ENCODE measurements at regions not wholly inside any gene's neighbourhood (a gene's known extent, or its start where the extent isn't known, plus 50 kb on each side); places are given as distances from the start of the nearest gene placed in this dataset.

DNA sequence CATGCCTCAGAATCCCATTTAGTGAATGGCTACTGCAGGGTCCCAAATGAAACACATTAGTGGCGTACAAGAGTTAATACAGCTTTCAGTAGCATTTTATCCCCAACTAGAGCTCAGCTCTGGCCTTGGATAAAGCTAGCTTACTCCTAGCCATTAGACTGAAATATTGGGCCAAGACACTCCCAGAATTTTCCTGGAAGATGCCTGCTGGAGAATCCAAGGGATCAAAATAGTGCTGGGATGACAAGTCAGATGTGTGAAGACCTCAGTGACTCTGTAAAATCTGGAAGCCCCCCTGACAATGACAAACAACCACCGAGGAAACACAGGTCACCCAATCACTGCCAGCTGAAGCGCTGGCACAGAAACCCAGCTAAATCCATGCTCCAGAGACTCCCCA lies 303.1 kb upstream of the SORL1-AS1 start:
- H3K27me3 ChIP-seq: no peaks in the 10 kb centered on the region
- intact Hi-C loops (cut with DNase I; ENCODE audit: low total_unique reads): no loop called here
- no peak overlapping the region for H3K27ac ChIP-seq
- no peak for DNase-seq
- H3K4me1 ChIP-seq: no peaks in the 10 kb centered on the region
- TF ChIP-seq, protein P1, sequence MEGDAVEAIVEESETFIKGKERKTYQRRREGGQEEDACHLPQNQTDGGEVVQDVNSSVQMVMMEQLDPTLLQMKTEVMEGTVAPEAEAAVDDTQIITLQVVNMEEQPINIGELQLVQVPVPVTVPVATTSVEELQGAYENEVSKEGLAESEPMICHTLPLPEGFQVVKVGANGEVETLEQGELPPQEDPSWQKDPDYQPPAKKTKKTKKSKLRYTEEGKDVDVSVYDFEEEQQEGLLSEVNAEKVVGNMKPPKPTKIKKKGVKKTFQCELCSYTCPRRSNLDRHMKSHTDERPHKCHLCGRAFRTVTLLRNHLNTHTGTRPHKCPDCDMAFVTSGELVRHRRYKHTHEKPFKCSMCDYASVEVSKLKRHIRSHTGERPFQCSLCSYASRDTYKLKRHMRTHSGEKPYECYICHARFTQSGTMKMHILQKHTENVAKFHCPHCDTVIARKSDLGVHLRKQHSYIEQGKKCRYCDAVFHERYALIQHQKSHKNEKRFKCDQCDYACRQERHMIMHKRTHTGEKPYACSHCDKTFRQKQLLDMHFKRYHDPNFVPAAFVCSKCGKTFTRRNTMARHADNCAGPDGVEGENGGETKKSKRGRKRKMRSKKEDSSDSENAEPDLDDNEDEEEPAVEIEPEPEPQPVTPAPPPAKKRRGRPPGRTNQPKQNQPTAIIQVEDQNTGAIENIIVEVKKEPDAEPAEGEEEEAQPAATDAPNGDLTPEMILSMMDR (IDR thresholded peaks at IDR 0.05): no peak
- TF ChIP-seq POLR2A (IDR thresholded peaks at IDR 0.05): no peak
- WGBS, 2 donors: 51 to 54% methylated on average over 3 of the region's 3 CpGs
- no peak overlapping the region for H3K4me3 ChIP-seq
- no peaks in the 10 kb centered on the region for H3K9me3 ChIP-seq
- no peaks in the 10 kb centered on the region for H3K36me3 ChIP-seq (ENCODE audit: low read depth, missing control alignments)

DNA sequence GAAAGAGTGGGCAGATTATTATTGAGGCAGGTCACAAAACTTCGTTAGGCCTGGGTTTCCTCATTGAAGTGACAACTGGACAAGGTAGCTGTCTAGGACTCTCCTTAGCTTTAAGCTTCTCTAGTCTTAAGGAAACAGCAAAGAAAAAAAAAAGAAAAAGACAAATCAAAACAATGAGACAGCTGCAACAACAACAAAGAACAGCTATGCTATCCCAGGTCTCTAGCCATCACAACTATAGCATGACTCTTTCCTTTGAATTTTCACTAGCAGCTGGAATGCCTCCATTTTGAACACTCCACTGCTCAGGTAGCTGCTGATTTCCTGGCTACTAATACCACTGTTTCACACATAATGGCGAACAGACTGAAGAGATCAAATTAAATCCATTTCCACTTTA lies 302.4 kb upstream of the SORL1-AS1 start:
- Histone ChIP-seq H3K4me1 (no peaks in the 10 kb centered on the region), H3K36me3 (ENCODE audit: low read depth, missing control alignments) (no peaks in the 10 kb centered on the region), H3K27me3 (no peaks in the 10 kb centered on the region), H3K4me3 (no peak overlapping the region), H3K27ac (peak overlapping the region in 1 of 2 donors; percentile 33), H3K9me3 (no peaks in the 10 kb centered on the region)
- TF ChIP-seq POLR2A (IDR thresholded peaks at IDR 0.05): no peak
- TF ChIP-seq, protein P1 (IDR thresholded peaks at IDR 0.05): no peak
- intact Hi-C loops (cut with DNase I; ENCODE audit: low total_unique reads): no loop called here
- no peak for DNase-seq
- WGBS, 2 donors: 71 to 73% methylated on average over 2 of the region's 2 CpGs

DNA sequence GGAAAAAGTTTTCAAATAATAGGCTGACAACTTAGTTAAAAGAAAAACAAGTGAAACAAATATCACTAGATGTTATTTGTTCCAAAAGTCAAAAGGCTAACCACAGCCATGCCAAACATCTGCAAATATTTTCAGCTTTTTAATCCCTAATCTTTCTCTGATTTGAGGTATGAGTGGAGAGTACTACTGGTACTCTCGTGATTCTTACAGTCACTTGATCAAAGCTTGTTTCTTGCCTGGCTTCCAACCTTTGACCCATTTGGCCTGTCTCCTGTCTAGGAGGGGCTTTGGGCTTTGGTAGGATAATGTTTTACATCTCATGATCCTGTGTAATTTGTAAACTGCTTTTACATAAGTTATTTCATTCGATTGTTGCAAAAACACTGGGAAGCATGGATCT lies 301.8 kb upstream of the SORL1-AS1 start:
- whole genome bisulfite sequencing, 2 donors: 44 to 59% methylated on average over 2 of the region's 2 CpGs
- intact Hi-C loops (cut with DNase I; ENCODE audit: low total_unique reads): no loop called here

DNA sequence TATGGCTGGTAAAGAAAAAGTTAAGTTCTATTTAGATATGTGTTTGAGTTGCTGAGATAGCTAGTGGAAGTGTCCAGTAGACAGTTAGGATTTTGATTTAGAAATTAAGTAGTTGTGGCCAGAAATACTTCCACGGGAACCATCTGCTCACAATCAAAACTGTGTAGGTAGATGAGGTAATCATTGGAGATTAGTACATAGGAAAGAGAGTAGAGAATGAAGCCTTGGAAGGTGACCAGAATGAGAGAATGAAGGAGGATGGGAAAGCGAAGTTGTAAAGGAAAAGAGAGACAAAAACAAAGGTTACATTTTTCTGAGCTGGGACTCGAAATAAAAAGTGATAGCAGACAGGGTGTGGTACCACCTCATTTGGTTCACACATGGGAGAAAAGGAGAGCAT lies 296.9 kb upstream of the SORL1-AS1 start:
- intact Hi-C loops (cut with DNase I; ENCODE audit: low total_unique reads): no loop called here
- 41 to 46% methylated on average over 3 of the region's 3 CpGs for WGBS, 2 donors
- H3K27ac ChIP-seq: no peak overlapping the region
- no peak for DNase-seq
- no peaks in the 10 kb centered on the region for H3K27me3 ChIP-seq
- no peaks in the 10 kb centered on the region for H3K4me1 ChIP-seq
- H3K4me3 ChIP-seq: no peak overlapping the region
- no peaks in the 10 kb centered on the region for H3K9me3 ChIP-seq
- no peak for TF ChIP-seq POLR2A (IDR thresholded peaks at IDR 0.05)
- TF ChIP-seq, protein P1 (IDR thresholded peaks at IDR 0.05): no peak
- no peaks in the 10 kb centered on the region for H3K36me3 ChIP-seq (ENCODE audit: low read depth, missing control alignments)

More for the DNA sequence above, 301.8 kb upstream of the SORL1-AS1 start:
- H3K4me1 ChIP-seq: no peaks in the 10 kb centered on the region
- no peak for TF ChIP-seq POLR2A (IDR thresholded peaks at IDR 0.05)
- TF ChIP-seq, protein P1 (IDR thresholded peaks at IDR 0.05): no peak
- no peak overlapping the region for H3K4me3 ChIP-seq
- no peaks in the 10 kb centered on the region for H3K9me3 ChIP-seq
- no peaks in the 10 kb centered on the region for H3K27me3 ChIP-seq
- peak; percentile 61 for DNase-seq
- no peaks in the 10 kb centered on the region for H3K36me3 ChIP-seq (ENCODE audit: low read depth, missing control alignments)
- H3K27ac ChIP-seq: peak overlapping the region in 1 of 2 donors; percentile 42

DNA sequence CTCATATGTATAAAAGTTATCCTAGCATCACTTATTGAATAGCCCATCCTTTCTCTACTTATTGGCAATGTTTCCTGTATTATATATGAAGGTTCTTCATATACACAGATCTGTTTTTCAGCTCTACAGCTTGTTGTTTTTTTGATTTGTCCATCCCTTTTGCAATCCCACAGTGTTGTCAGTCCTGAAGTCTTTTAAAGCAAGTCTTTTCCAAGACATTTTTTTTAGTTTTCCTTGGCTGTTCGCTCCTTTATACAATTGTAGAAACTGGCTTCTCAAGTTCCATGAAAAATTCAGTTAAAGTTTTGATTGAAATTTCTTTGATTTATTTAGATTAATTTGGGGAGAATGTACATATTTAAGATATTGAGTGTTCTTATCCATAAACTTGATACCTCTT lies 295.3 kb upstream of the SORL1-AS1 start:
- Histone ChIP-seq H3K27ac (no peak overlapping the region), H3K9me3 (no peaks in the 10 kb centered on the region), H3K36me3 (ENCODE audit: low read depth, missing control alignments) (no peaks in the 10 kb centered on the region), H3K4me3 (no peak overlapping the region), H3K27me3 (no peaks in the 10 kb centered on the region), H3K4me1 (no peaks in the 10 kb centered on the region)
- intact Hi-C loops (cut with DNase I; ENCODE audit: low total_unique reads): no loop called here
- no peak for DNase-seq
- 71 to 75% methylated on average over 1 of the region's 1 CpG for WGBS, 2 donors
- TF ChIP-seq POLR2A (IDR thresholded peaks at IDR 0.05): no peak
- TF ChIP-seq, protein P1 (IDR thresholded peaks at IDR 0.05): no peak

All from testis (tissue), 2 donors.